ENCODE measurements at regions not wholly inside any gene's neighbourhood (a gene's known extent, or its start where the extent isn't known, plus 50 kb on each side); places are given as distances from the start of the nearest gene placed in this dataset.
"Not testable (repeated sequence)": the region's sequence is repeated elsewhere in the genome, so short reads cannot be mapped to it uniquely, and the experiment has no call there.

- not testable (repeated sequence) for TF ChIP-seq CTCF, POLR2A (IDR thresholded peaks at IDR 0.05)
Observed at GRCh38 chr22:22701557-22701956, 57.1 kb downstream of the GGTLC2 start.

All from Peyer's patch (tissue), 4 donors.